ENCODE measurements at regions not wholly inside any gene's neighbourhood (a gene's known extent, or its start where the extent isn't known, plus 50 kb on each side); places are given as distances from the start of the nearest gene placed in this dataset.

GRCh38 chr16:9425236-9425635, 333.8 kb downstream of the HAPSTR1 start:
- DNase-seq, result no peak

- DNase-seq, result no peak
These were observed 337.0 kb downstream of the HAPSTR1 start for GRCh38 chr16:9428355-9429005.

- DNase-seq, result no peak
These were observed 338.3 kb downstream of the HAPSTR1 start for GRCh38 chr16:9429646-9430330.

GRCh38 chr16:9434659-9435058, 343.2 kb downstream of the HAPSTR1 start:
- DNase-seq, result no peak

GRCh38 chr16:9436175-9436574, 344.7 kb downstream of the HAPSTR1 start:
- no peak for DNase-seq

GRCh38 chr16:9437115-9437514, 345.7 kb downstream of the HAPSTR1 start:
- DNase-seq, result no peak

GRCh38 chr16:9438991-9439390, 347.5 kb downstream of the HAPSTR1 start:
- DNase-seq, result no peak

- no peak for DNase-seq
These were observed 349.6 kb downstream of the HAPSTR1 start for GRCh38 chr16:9441012-9441411.

- DNase-seq, result no peak
These were observed 352.4 kb downstream of the HAPSTR1 start for GRCh38 chr16:9443864-9444263.

- no peak for DNase-seq
These were observed 355.2 kb downstream of the HAPSTR1 start for GRCh38 chr16:9446471-9447194.

GRCh38 chr16:9447195-9447551, 355.7 kb downstream of the HAPSTR1 start:
- DNase-seq, result no peak

GRCh38 chr16:9447699-9448098, 356.3 kb downstream of the HAPSTR1 start:
- no peak for DNase-seq

- DNase-seq, result no peak
These were observed 358.2 kb downstream of the HAPSTR1 start for GRCh38 chr16:9449597-9449996.

GRCh38 chr16:9457215-9457614, 365.8 kb downstream of the HAPSTR1 start:
- DNase-seq, result no peak

- DNase-seq, result no peak
These were observed 367.4 kb downstream of the HAPSTR1 start for GRCh38 chr16:9458816-9459215.

GRCh38 chr16:9462984-9463383, 371.5 kb downstream of the HAPSTR1 start:
- no peak for DNase-seq

GRCh38 chr16:9463461-9463860, 372.0 kb downstream of the HAPSTR1 start:
- DNase-seq, result no peak

- DNase-seq, result no peak
These were observed 373.7 kb downstream of the HAPSTR1 start for GRCh38 chr16:9465161-9465560.

GRCh38 chr16:9469512-9469911, 378.1 kb downstream of the HAPSTR1 start:
- DNase-seq, result no peak

GRCh38 chr16:9476744-9477143, 385.3 kb downstream of the HAPSTR1 start:
- no peak for DNase-seq

GRCh38 chr16:9479008-9479407, 387.6 kb downstream of the HAPSTR1 start:
- no peak for DNase-seq

GRCh38 chr16:9480503-9480902, 389.1 kb downstream of the HAPSTR1 start:
- no peak for DNase-seq

GRCh38 chr16:9481747-9482730, 390.6 kb downstream of the HAPSTR1 start:
- DNase-seq, result no peak

Measured in NCI-H2081 (cell line).